ENCODE measurements at regions not wholly inside any gene's neighbourhood (a gene's known extent, or its start where the extent isn't known, plus 50 kb on each side); places are given as distances from the start of the nearest gene placed in this dataset.
"Not testable (repeated sequence)": the region's sequence is repeated elsewhere in the genome, so short reads cannot be mapped to it uniquely, and the experiment has no call there.

DNA sequence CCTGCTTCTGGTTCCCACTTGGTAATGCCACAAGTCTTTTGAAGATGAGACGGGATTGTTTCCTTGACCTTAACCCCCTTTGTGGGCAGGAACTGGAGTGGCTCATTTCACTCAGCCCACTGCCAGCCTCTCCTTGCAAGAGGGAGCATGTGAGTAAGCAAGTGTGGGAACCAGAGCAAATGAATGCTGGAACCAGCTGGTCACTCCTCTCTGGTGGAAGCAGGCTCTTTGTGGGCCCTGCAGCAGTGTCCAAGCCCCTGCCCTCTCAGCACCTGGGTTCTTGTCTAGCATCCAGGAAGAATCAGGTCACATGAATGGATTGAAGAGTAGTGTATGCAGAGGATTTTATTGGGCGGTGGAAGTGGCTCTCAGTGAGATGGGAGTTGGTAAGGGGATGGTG lies 944.5 kb downstream of the QKI start:
- DNase-seq: no peak
- CTCF ChIA-PET: no interaction called here
- no peaks in the 10 kb centered on the region for H3K36me3 Mint-ChIP-seq (ENCODE audit: low read depth)
- no peaks in the 10 kb centered on the region for H3K27me3 Mint-ChIP-seq
- POLR2A ChIA-PET: no interaction called here
- no peak overlapping the region for H3K27ac Mint-ChIP-seq
- H3K9me3 Mint-ChIP-seq: peaks cover 24% of the 10 kb centered on the region
- no peaks in the 10 kb centered on the region for H3K4me1 Mint-ChIP-seq
- H3K4me3 Mint-ChIP-seq: no peak overlapping the region

DNA sequence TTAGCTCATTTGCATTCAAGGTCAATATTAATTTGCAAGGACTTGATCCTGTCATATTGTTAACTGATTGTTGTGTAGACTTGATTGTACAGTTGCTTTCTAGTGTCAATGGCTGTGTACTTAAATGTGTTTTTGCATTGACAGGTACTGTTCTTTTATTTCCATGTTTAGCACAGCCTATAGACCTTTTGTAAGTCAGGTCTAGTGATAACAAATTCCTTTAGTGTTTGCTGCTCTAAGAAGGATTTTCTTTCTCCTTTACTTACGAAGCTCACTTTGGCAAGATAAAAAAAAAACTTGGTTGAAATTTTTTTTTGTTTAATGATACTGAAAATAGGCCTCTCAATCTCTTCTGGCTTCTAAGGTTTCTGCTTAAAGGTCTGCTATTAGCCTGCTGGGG lies 942.3 kb downstream of the QKI start:
- ChIA-PET CTCF (interaction anchor here (0.9 kb wide), 1 partner anchor 102 kb away, joined by 3 read pairs; no protein-coding TSS in a partner anchor), POLR2A (no interaction called here)
- Mint-ChIP-seq H3K9me3 (peaks cover 21% of the 10 kb centered on the region), H3K27me3 (no peaks in the 10 kb centered on the region), H3K4me3 (no peak overlapping the region), H3K4me1 (no peaks in the 10 kb centered on the region), H3K27ac (no peak overlapping the region), H3K36me3 (ENCODE audit: low read depth) (no peaks in the 10 kb centered on the region)
- no peak for DNase-seq

DNA sequence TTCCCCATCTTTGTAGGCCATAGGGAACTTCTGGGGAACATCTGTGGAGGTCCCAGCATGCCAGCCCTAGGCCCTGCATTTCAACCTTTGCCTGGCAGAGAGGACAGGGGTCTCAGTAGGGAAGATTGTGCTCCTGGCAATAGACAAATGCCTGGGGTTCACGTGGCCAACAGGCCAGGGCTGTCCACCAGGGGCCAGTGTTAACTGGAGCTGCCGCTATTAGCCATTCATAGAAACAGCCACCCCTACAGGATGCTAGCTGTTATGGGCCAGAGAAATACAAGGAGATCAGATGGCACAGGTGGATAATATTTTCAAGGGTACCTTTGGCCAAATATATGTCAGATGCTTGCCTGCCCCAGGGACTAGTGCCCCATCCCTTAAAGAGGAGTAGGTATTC lies 932.9 kb downstream of the QKI start:
- H3K27me3 Mint-ChIP-seq: no peaks in the 10 kb centered on the region
- no peaks in the 10 kb centered on the region for H3K4me1 Mint-ChIP-seq
- peaks cover 7% of the 10 kb centered on the region for H3K9me3 Mint-ChIP-seq
- CTCF ChIA-PET: no interaction called here
- no peak overlapping the region for H3K27ac Mint-ChIP-seq
- POLR2A ChIA-PET: no interaction called here
- H3K4me3 Mint-ChIP-seq: no peak overlapping the region
- no peaks in the 10 kb centered on the region for H3K36me3 Mint-ChIP-seq (ENCODE audit: low read depth)
- DNase-seq: no peak

DNA sequence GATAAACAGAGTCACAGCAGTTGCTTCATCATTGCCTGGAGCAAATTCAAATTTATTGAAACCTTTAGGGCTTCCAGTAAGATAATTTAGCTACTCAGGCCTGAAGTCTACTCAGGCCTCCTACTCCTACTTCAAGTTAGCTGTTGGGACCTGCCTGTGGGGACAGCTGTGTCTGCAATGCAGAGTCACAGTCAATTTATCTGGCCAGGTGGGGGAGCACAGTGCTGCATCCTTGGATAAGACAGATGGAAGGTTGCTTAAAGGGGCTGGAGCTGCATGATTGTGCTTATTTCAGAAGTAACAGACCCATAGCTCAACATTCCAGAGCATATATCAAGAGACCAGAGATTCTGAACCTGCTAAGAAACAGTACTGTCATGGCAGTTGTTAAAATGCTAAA lies 932.1 kb downstream of the QKI start:
- Mint-ChIP-seq H3K9me3 (peaks cover 7% of the 10 kb centered on the region), H3K27ac (no peak overlapping the region), H3K36me3 (ENCODE audit: low read depth) (no peaks in the 10 kb centered on the region), H3K4me1 (no peaks in the 10 kb centered on the region), H3K27me3 (no peaks in the 10 kb centered on the region), H3K4me3 (no peak overlapping the region)
- no peak for DNase-seq
- ChIA-PET CTCF (no interaction called here), POLR2A (no interaction called here)

DNA sequence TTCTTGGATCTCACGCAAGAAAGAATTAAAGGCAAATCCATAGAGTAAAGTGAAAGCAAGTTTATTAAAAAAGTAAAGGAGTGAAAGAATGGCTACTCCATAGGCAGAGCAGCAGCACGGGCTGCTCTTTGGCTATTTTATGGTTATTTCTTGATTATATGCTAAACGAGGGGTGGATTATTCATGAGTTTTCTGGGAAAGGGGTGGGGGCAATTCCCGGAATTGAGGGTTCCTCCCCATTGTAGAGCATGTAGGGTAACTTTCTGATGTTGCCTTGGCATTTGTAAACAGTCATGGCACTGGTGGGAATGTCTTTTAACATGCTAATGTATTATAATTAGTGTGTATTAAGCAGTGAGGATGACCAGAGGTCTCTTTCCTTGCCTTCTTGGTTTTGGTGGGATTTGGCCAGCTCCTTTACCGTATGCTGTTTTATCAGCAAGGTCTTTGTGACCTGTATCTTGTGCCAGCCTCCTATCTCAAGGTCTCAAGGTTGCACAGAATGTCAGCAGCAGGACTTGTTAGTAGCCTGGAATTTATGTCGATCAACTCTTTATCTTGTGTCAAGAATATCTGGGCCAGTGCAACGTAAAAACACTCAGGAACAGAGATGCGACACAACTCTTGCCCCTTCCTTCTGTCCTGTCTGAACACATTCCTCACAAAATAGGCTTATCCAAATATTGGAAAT lies 931.4 kb downstream of the QKI start:
- no peaks in the 10 kb centered on the region for H3K4me1 Mint-ChIP-seq
- no peak for DNase-seq
- H3K4me3 Mint-ChIP-seq: no peak overlapping the region
- no peaks in the 10 kb centered on the region for H3K36me3 Mint-ChIP-seq (ENCODE audit: low read depth)
- no peaks in the 10 kb centered on the region for H3K27me3 Mint-ChIP-seq
- POLR2A ChIA-PET: no interaction called here
- H3K27ac Mint-ChIP-seq: no peak overlapping the region
- CTCF ChIA-PET: no interaction called here
- H3K9me3 Mint-ChIP-seq: peaks cover 7% of the 10 kb centered on the region

DNA sequence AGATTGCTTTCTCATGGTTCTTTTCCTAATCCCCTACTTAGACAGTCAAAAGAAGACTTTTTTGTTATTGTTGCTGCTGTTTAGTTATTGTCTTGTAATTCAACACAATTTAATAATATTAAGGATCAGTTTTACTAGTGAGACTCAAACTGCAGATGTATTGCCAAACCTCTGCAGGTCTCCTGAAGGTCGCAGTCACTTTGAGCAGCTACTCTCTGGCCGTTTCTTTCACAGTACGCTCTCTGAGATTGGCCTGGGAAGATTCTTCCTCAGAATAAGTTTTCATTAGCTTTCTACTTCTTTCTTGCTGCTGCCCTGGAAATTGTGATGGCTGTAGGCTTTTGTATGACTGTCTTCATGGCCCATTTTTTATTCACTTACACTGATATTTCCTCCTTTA lies 930.8 kb downstream of the QKI start:
- H3K27me3 Mint-ChIP-seq: no peaks in the 10 kb centered on the region
- no peaks in the 10 kb centered on the region for H3K36me3 Mint-ChIP-seq (ENCODE audit: low read depth)
- no peak for DNase-seq
- CTCF ChIA-PET: no interaction called here
- POLR2A ChIA-PET: no interaction called here
- no peak overlapping the region for H3K4me3 Mint-ChIP-seq
- H3K9me3 Mint-ChIP-seq: peaks cover 7% of the 10 kb centered on the region
- H3K4me1 Mint-ChIP-seq: no peaks in the 10 kb centered on the region
- H3K27ac Mint-ChIP-seq: no peak overlapping the region

DNA sequence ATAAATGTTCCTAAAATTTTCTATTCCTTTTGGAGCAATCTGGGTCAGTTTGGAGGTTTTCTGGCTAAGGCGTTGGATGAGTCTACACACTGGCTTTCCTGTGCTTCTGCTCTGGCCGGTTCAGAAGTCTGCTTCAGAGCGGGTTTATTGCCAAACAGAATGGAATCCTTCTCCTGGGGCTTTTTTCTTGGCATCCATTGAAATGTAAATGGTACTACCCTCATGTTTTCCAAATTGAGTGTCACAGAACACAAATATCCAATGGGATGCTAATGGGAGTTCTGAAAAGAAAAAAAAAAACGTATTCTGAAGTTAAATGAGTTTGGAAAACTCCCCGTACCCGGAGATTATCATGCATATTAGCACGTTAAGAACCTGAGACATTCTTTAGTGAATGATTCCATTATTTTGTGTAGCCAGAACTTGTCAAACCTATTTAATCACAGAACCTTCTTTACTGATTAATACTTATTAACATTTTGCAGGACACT lies 930.3 kb downstream of the QKI start:
- H3K4me1 Mint-ChIP-seq: no peaks in the 10 kb centered on the region
- no peaks in the 10 kb centered on the region for H3K27me3 Mint-ChIP-seq
- no peak overlapping the region for H3K27ac Mint-ChIP-seq
- H3K9me3 Mint-ChIP-seq: peaks cover 7% of the 10 kb centered on the region
- POLR2A ChIA-PET: no interaction called here
- CTCF ChIA-PET: no interaction called here
- H3K4me3 Mint-ChIP-seq: no peak overlapping the region
- DNase-seq: no peak
- H3K36me3 Mint-ChIP-seq (ENCODE audit: low read depth): no peaks in the 10 kb centered on the region

DNA sequence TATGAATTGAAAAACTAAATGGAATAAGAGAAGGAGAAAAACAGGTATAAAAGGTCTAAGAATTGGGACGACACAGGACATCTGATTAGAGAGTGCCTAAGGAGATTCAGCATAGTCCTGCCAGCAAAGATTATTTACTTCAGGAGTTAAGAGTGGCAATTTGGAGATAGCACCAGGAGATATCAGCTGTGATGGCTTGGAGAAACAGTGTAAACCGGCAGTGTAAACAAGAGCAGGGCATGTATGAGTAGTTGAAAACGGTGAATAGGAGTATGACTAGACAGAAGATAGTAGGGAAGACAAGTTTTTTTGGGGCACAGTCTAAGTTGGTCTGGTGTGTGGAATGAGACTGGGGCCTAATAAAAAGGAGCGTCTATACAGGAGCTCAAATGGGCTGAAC lies 924.9 kb downstream of the QKI start:
- H3K9me3 Mint-ChIP-seq; H3K27me3 Mint-ChIP-seq; DNase-seq; H3K36me3 Mint-ChIP-seq (ENCODE audit: low read depth); H3K27ac Mint-ChIP-seq; H3K4me3 Mint-ChIP-seq; CTCF ChIA-PET; H3K4me1 Mint-ChIP-seq; POLR2A ChIA-PET: not testable (repeated sequence)

DNA sequence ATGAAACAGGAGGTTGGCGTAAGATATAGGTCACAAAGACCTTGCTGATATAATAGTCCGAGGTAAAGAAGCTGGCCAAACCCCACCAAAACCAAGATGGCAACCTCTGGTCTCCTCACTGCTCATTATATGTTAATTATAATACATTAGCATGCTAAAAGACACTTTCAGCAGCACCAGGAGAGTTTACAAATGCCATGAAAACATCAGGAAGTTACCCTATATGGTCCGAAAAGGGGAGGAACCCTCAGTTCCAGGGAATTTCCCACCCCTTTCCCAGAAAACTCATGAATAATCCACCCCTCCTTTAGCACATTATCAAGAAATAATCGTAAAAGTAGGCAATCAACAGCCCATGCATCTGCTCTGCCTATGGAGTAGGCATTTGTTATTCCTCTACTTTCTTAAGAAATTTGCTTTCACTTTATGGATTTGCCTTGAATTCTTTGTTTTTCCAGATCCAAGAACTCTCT lies 923.4 kb downstream of the QKI start:
- Mint-ChIP-seq H3K4me3 (no peak overlapping the region), H3K4me1 (no peaks in the 10 kb centered on the region), H3K27ac (no peak overlapping the region), H3K9me3 (peaks cover 5% of the 10 kb centered on the region), H3K36me3 (ENCODE audit: low read depth) (no peaks in the 10 kb centered on the region), H3K27me3 (no peaks in the 10 kb centered on the region)
- ChIA-PET CTCF (no interaction called here), POLR2A (no interaction called here)
- DNase-seq: no peak

DNA sequence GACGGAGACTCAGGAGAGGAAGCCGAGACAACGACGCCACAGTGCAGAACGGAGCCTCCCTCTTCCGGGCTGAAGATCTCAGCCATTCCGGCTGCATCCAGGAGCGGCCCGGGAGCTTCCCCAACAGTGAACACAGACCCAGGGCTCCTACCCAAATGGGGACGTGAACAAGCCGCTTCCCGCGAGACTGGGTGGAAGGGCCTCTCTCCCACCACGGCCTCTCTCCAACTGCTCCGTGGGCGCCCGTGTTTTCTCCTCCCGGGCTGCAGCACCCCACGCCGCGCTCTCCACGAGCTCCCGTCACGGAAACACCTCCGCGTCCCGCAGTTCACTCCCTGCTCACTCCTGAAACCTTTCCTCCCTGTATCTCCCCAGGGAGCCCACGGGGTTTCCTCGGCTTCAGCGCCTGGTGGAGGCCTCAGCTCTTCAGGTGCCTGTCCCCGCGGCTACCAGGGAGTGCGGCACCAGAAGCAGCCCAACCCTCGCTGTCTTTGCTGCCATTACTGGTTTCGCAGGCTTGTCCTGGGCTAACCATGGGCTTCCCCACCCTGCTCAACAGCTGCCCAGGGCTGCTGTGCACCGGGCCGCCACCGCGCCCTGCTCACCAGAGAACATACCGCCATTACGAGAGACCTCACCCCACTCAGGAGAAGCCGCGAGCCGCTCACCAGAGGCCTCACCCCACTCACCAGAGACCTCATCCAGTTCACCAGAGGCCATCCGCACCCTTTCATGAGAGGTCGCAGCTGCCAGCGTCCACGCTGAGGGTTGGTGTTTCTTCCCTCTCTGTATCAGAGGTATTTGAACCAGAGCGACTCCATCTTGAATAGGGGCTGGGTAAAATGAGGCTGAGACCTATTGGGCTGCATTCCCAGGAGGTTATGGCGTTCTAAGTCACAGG lies 922.8 kb downstream of the QKI start:
- ChIA-PET CTCF (no interaction called here), POLR2A (no interaction called here)
- Mint-ChIP-seq H3K4me3 (no peak overlapping the region), H3K27ac (no peak overlapping the region), H3K4me1 (no peaks in the 10 kb centered on the region), H3K27me3 (no peaks in the 10 kb centered on the region), H3K36me3 (ENCODE audit: low read depth) (no peaks in the 10 kb centered on the region), H3K9me3 (peaks cover 5% of the 10 kb centered on the region)
- no peak for DNase-seq

DNA sequence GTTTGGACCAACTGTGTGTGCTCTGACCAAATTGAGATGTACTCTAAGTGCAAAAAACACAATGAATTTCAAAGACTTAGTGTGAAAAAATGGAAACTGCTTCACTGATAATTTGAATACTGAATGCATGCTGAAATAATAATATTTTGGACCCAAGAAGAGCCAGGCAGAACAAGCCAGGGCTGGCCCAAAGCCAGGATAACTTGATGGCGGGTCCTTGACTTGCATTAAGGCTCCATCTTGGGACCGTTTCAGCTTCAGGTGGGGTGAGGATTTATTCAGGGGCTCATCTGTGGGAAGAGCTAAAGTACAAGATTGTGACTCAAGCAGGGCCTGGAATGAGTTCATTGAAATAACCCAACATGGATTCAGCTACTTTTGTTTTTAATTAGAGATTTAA lies 921.9 kb downstream of the QKI start:
- H3K4me3 Mint-ChIP-seq: no peak overlapping the region
- H3K9me3 Mint-ChIP-seq: peaks cover 5% of the 10 kb centered on the region
- no peaks in the 10 kb centered on the region for H3K4me1 Mint-ChIP-seq
- no peaks in the 10 kb centered on the region for H3K27me3 Mint-ChIP-seq
- no peak overlapping the region for H3K27ac Mint-ChIP-seq
- no peak for DNase-seq
- ChIA-PET CTCF (no interaction called here), POLR2A (no interaction called here)
- H3K36me3 Mint-ChIP-seq (ENCODE audit: low read depth): no peaks in the 10 kb centered on the region

DNA sequence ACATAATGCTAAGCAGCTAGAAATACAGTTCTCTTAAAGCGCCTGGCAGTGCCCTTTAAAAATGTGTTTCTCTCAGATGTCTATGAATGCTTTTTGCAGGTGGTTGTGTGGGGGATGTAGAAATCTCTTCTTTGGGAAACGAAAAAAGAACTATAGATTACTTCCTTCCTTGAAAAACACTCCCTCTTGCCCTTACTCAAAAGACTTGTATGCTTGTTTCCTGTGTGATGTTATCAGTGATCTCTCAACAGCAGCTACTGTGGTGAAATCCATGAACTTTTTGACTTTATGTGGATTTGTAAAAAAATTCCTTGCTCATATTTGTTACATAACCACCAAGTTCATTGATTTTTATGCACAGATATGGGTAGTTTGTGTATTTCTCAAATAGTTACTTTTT lies 916.5 kb downstream of the QKI start:
- Mint-ChIP-seq H3K9me3 (peaks cover 5% of the 10 kb centered on the region), H3K27me3 (no peaks in the 10 kb centered on the region), H3K4me1 (no peaks in the 10 kb centered on the region), H3K36me3 (ENCODE audit: low read depth) (no peaks in the 10 kb centered on the region), H3K4me3 (no peak overlapping the region), H3K27ac (no peak overlapping the region)
- ChIA-PET POLR2A (no interaction called here), CTCF (no interaction called here)
- DNase-seq: no peak

DNA sequence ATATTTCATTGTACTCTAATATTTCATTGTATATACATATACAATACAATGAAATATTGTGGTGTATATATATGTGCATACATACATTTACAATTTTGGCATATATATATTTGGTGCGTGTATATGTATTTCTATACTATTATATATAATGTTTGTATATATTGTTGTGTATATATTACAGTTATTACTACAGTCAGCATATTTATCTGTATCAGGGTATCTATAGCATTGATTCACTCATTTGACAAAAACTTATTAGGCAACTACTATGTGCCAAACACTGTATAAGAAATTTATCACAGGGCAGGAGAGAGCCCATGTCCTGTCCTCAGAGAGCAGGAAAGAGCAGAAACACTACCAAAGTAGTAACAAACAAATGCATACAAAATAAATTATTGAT lies 910.6 kb downstream of the QKI start:
- H3K27me3 Mint-ChIP-seq: no peaks in the 10 kb centered on the region
- no peak overlapping the region for H3K27ac Mint-ChIP-seq
- ChIA-PET POLR2A (no interaction called here), CTCF (no interaction called here)
- no peaks in the 10 kb centered on the region for H3K4me1 Mint-ChIP-seq
- H3K36me3 Mint-ChIP-seq (ENCODE audit: low read depth): no peaks in the 10 kb centered on the region
- peaks cover 12% of the 10 kb centered on the region for H3K9me3 Mint-ChIP-seq
- no peak for DNase-seq
- H3K4me3 Mint-ChIP-seq: no peak overlapping the region

DNA sequence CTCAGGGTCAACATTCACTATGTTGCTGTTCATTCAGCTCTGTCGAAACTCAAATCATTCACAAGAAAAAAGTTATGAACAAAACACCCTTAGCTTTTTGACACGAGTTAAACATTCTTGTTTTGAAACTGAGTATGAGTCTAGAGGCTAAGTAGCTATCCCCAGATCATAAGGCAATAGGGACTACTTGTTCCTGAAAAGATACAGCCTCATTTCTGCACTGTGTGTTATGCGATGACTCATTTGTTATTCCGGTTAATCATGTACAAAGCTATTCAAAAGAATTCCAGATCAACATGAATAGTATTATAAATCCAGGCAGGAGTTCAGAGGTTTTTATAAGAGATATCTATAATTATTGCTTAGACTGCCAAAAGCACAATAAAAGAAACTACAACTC lies 908.0 kb downstream of the QKI start:
- Mint-ChIP-seq H3K36me3 (ENCODE audit: low read depth) (no peaks in the 10 kb centered on the region), H3K27ac (no peak overlapping the region), H3K4me1 (no peaks in the 10 kb centered on the region), H3K27me3 (no peaks in the 10 kb centered on the region), H3K9me3 (peaks cover 14% of the 10 kb centered on the region), H3K4me3 (no peak overlapping the region)
- CTCF ChIA-PET: no interaction called here
- no peak for DNase-seq
- POLR2A ChIA-PET: no interaction called here
